Transverse colon (tissue), 4 donors: ENCODE measurements at regions not wholly inside any gene's neighbourhood (a gene's known extent, or its start where the extent isn't known, plus 50 kb on each side); places are given as distances from the start of the nearest gene placed in this dataset.

ENCODE experiments used
- CTCF ChIP-seq, 5 experiments: fragments of 200-600 bp in 3 of 5; fragments of 450-650 bp in 2 of 5; sonication (generic) in 3 of 5; IDR thresholded peaks; 1 replicate in 2 of 5; 2 replicates in 3 of 5; pipeline ENCODE4 v1.5.1; 2016 to 2017; ENCODE audit warnings: antibody characterized with exemption in 5 of 5, inconsistent platforms in 3 of 5, mild to moderate bottlenecking in 2 of 5, moderate library complexity in 1 of 5
- EP300 ChIP-seq: sonication (generic); formaldehyde crosslinking; IDR thresholded peaks from one replicate; pipeline ENCODE4 v1.6.1; 2017; ENCODE audit warnings: antibody characterized with exemption, low read depth
- POLR2AphosphoS5 ChIP-seq, 3 donors: sonication (generic); formaldehyde crosslinking; IDR thresholded peaks; one replicate each; pipeline ENCODE4 v1.6.1; 2016; ENCODE audit warnings: antibody characterized with exemption in 3 of 3

GRCh38 chr17:17403899-17404576 is 72.8 kb upstream of the MED9 start:
- no peak for TF ChIP-seq EP300
- no peak for TF ChIP-seq CTCF (IDR thresholded peaks at IDR 0.05)
- TF ChIP-seq POLR2AphosphoS5 (IDR thresholded peaks at IDR 0.05): no peak
